Adrenal gland (tissue), 9 donors: ENCODE measurements at regions not wholly inside any gene's neighbourhood (a gene's known extent, or its start where the extent isn't known, plus 50 kb on each side); places are given as distances from the start of the nearest gene placed in this dataset.

Experiments
- DNase-seq, 7 donors: peaks; one replicate each; pipeline ENCODE4 v3.0.0-alpha.2; 2019 to 2020
- H3K27ac ChIP-seq, 5 donors: fragments of 200-600 bp; sonication (generic) in 4 of 5; 1 replicate in 3 of 5; 2 replicates in 2 of 5; pipeline versions ENCODE4 v1.5.1 to v1.8.0; 2016 to 2020; ENCODE audit warnings: mild to moderate bottlenecking in 1 of 5
- H3K27me3 ChIP-seq: fragments of 200-600 bp; 2 replicates; pipeline ENCODE4 v1.8.0; 2021
- H3K36me3 ChIP-seq, 2 donors: fragments of 200-600 bp; replicated peaks in 1 of 2; 1 replicate in 1 of 2; 2 replicates in 1 of 2; pipeline versions ENCODE4 v1.5.1 to v1.8.0; 2018 to 2022
- H3K4me1 ChIP-seq, 2 donors: fragments of 200-600 bp; replicated peaks in 1 of 2; 1 replicate in 1 of 2; 2 replicates in 1 of 2; pipeline versions ENCODE4 v1.5.1 to v1.8.0; 2018 to 2021
- H3K4me3 ChIP-seq, 4 donors: fragments of 200-600 bp; sonication (generic) in 3 of 4; one replicate each; pipeline ENCODE4 v1.5.1; 2016 to 2018
- H3K9me3 ChIP-seq, 3 donors: fragments of 200-600 bp; sonication (generic) in 1 of 3; replicated peaks in 1 of 3; 1 replicate in 2 of 3; 2 replicates in 1 of 3; pipeline versions ENCODE4 v1.5.1 to v1.8.0; 2016 to 2021
- CTCF ChIP-seq, 6 experiments: fragments of 450-650 bp in 4 of 6; fragments of 200-600 bp in 2 of 6; sonication (generic) in 1 of 6; IDR thresholded peaks; 1 replicate in 5 of 6; 2 replicates in 1 of 6; pipeline versions ENCODE4 v1.5.1 to v1.8.0; 2016 to 2021; ENCODE audit warnings: antibody characterized with exemption in 6 of 6, mild to moderate bottlenecking in 2 of 6, moderate library complexity in 1 of 6
- POLR2A ChIP-seq, 2 donors: fragments of 450-650 bp; IDR thresholded peaks; one replicate each; pipeline ENCODE4 v1.6.1; 2017; ENCODE audit warnings: antibody characterized with exemption in 2 of 2, mild to moderate bottlenecking in 2 of 2, moderate library complexity in 1 of 2
- WGBS, 4 donors: extraction: QIAGEN DNeasy Blood & Tissue Kit in 2 of 4; methylation state at CpG; one replicate each; pipeline versions ENCODE4 v1.1.5 to v1.1.7; 2013 to 2017; 5-methylcytosine and 5-hydroxymethylcytosine counted together
- intact Hi-C, 2 donors: fragments of 100-400 bp; cut with DNase I; formaldehyde crosslinking; loops; one replicate each; pipeline versions ENCODE4 v1.14.1 to v1.15.0; 2022 to 2023
- donor health status: healthy with polysubstance abuse.
- donor health status: Bipolar disorder and iron deficiency.
- donor health status: DM: yes; HTN: yes; CAD: no.
- donor health status: DM: no; HTN: no; CAD: no.
- donor health status: DM: no; HTN: no; CAD: no.

DNA sequence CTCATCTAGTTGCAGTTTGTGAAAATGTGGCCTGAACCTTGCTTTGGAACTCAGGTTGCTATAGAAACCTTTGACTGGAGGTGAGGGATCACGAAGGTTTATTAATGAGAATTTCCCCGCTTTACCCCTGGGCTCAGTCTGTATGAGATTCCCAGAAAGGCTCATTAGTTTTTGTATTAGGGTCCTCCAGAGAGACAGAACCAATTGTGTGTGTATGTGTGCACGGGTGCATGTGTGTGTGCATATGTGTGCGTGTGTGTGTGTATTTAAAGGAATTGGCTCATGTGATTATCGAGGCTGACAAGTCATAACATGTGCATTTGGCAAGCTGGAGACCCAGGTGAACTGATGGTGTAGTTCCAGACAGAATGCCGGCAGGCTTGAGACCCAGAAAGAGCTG lies 113.8 kb upstream of the DLX2 start:
- Histone ChIP-seq H3K4me3 (no peak overlapping the region), H3K27ac (no peak overlapping the region), H3K27me3 (no peaks in the 10 kb centered on the region), H3K9me3 (no peaks in the 10 kb centered on the region), H3K4me1 (no peaks in the 10 kb centered on the region), H3K36me3 (no peaks in the 10 kb centered on the region)
- TF ChIP-seq CTCF (IDR thresholded peaks at IDR 0.05) (no peak), POLR2A (IDR thresholded peaks at IDR 0.05) (no peak)
- no peak for DNase-seq
- intact Hi-C loops = no loop called here
- WGBS, 4 donors = 81 to 89% (median 87%) methylated on average over 6 of the region's 6 CpGs

- DNase-seq = no peak
- Histone ChIP-seq H3K9me3 (no peaks in the 10 kb centered on the region), H3K4me1 (no peaks in the 10 kb centered on the region), H3K27me3 (no peaks in the 10 kb centered on the region), H3K36me3 (no peaks in the 10 kb centered on the region), H3K4me3 (no peak overlapping the region), H3K27ac (no peak overlapping the region)
- intact Hi-C loops = no loop called here
- 64 to 72% (median 69%) methylated on average over 2 of the region's 2 CpGs for WGBS, 4 donors
- TF ChIP-seq POLR2A (IDR thresholded peaks at IDR 0.05) (no peak), CTCF (IDR thresholded peaks at IDR 0.05) (no peak)
Measured at GRCh38 chr2:172219201-172219600, 116.5 kb upstream of the DLX2 start.

GRCh38 chr2:172220121-172220520 lies 117.4 kb upstream of the DLX2 start:
- Histone ChIP-seq H3K9me3 (no peaks in the 10 kb centered on the region), H3K27me3 (no peaks in the 10 kb centered on the region), H3K27ac (no peak overlapping the region), H3K36me3 (no peaks in the 10 kb centered on the region), H3K4me1 (no peaks in the 10 kb centered on the region), H3K4me3 (no peak overlapping the region)
- no peak for TF ChIP-seq CTCF (IDR thresholded peaks at IDR 0.05)
- no peak for TF ChIP-seq POLR2A (IDR thresholded peaks at IDR 0.05)
- DNase-seq = no peak
- intact Hi-C loops = no loop called here

- no peaks in the 10 kb centered on the region for H3K27me3 ChIP-seq
- no peaks in the 10 kb centered on the region for H3K4me1 ChIP-seq
- intact Hi-C loops = no loop called here
- no peak overlapping the region for H3K27ac ChIP-seq
- no peak for DNase-seq
- H3K36me3 ChIP-seq = no peaks in the 10 kb centered on the region
- no peaks in the 10 kb centered on the region for H3K9me3 ChIP-seq
- TF ChIP-seq POLR2A (IDR thresholded peaks at IDR 0.05) (no peak), CTCF (IDR thresholded peaks at IDR 0.05) (no peak)
- H3K4me3 ChIP-seq = no peak overlapping the region
- WGBS, 4 donors = 63 to 73% (median 67%) methylated on average over 5 of the region's 5 CpGs
Measured at GRCh38 chr2:172223601-172224054, 120.9 kb upstream of the DLX2 start.
